OCI-LY3 (cell line): ENCODE measurements at regions not wholly inside any gene's neighbourhood (a gene's known extent, or its start where the extent isn't known, plus 50 kb on each side); places are given as distances from the start of the nearest gene placed in this dataset.

Source experiments
- CTCF ChIP-seq: fragments of 200-600, 300-600 bp; sonication (generic); IDR thresholded peaks from 2 replicates; pipeline ENCODE4 v1.5.1; 2014; ENCODE audit warnings: antibody characterized with exemption, low read length, low read depth
- EZH2phosphoT487 ChIP-seq: fragments of 200-600 bp; shearing (Covaris generic); IDR thresholded peaks from 2 replicates; pipeline ENCODE4 v1.6.1; 2018; ENCODE audit warnings: antibody characterized with exemption, mixed run types, low read depth

GRCh38 chr7:47036909-47037308, 545.0 kb downstream of the TNS3 start:
- no peak for TF ChIP-seq CTCF
- TF ChIP-seq EZH2phosphoT487, result no peak
